Left renal cortex interstitium (tissue), 4 donors: ENCODE measurements at regions not wholly inside any gene's neighbourhood (a gene's known extent, or its start where the extent isn't known, plus 50 kb on each side); places are given as distances from the start of the nearest gene placed in this dataset.
"Not testable (repeated sequence)": the region's sequence is repeated elsewhere in the genome, so short reads cannot be mapped to it uniquely, and the experiment has no call there.

Source experiments
- DNase-seq, 4 donors: peaks; one replicate each; pipeline ENCODE4 v3.0.0-alpha.2; 2013; ENCODE audit warnings: low read depth in 4 of 4, low spot score in 2 of 4, missing footprints in 1 of 4

- DNase-seq = no peak
Observed at GRCh38 chr3:137820366-137820765, 56.3 kb downstream of the SOX14 start.

- no peak for DNase-seq
Observed at GRCh38 chr3:137835096-137835495, 71.0 kb downstream of the SOX14 start.

GRCh38 chr3:137845194-137845593 lies 81.1 kb downstream of the SOX14 start:
- DNase-seq = no peak

GRCh38 chr3:137845666-137846065 lies 81.6 kb downstream of the SOX14 start:
- DNase-seq = no peak

GRCh38 chr3:137852391-137852830 lies 88.3 kb downstream of the SOX14 start:
- no peak for DNase-seq

GRCh38 chr3:137854533-137855261 lies 90.6 kb downstream of the SOX14 start:
- DNase-seq = no peak

GRCh38 chr3:137866001-137866400 lies 101.9 kb downstream of the SOX14 start:
- DNase-seq = no peak

- DNase-seq = no peak
Observed at GRCh38 chr3:137866933-137867332, 102.8 kb downstream of the SOX14 start.

GRCh38 chr3:137867611-137868010 lies 103.5 kb downstream of the SOX14 start:
- DNase-seq = no peak

- no peak for DNase-seq
Observed at GRCh38 chr3:137869022-137869421, 104.9 kb downstream of the SOX14 start.

- not testable (repeated sequence) for DNase-seq
Observed at GRCh38 chr3:137872589-137872988, 108.5 kb downstream of the SOX14 start.

- not testable (repeated sequence) for DNase-seq
Observed at GRCh38 chr3:137896842-137897241, 113.1 kb upstream of the CLDN18 start.

- no peak for DNase-seq
Observed at GRCh38 chr3:137906985-137907649, 102.8 kb upstream of the CLDN18 start.

- DNase-seq = no peak
Observed at GRCh38 chr3:137924628-137925027, 85.3 kb upstream of the CLDN18 start.

- DNase-seq = no peak
Observed at GRCh38 chr3:137925080-137925479, 84.9 kb upstream of the CLDN18 start.

GRCh38 chr3:137926991-137927390 lies 83.0 kb upstream of the CLDN18 start:
- DNase-seq = no peak

GRCh38 chr3:137930976-137931375 lies 79.0 kb upstream of the CLDN18 start:
- no peak for DNase-seq

- no peak for DNase-seq
Observed at GRCh38 chr3:137938876-137939275, 71.1 kb upstream of the CLDN18 start.

- DNase-seq = no peak
Observed at GRCh38 chr3:137944593-137944992, 65.4 kb upstream of the CLDN18 start.

GRCh38 chr3:137946356-137946973 lies 63.5 kb upstream of the CLDN18 start:
- DNase-seq = peak in 2 of 4 donors; percentile 26 to 39

- no peak for DNase-seq
Observed at GRCh38 chr3:137947117-137947516, 62.8 kb upstream of the CLDN18 start.
